GM21360 (cell line): ENCODE measurements at regions not wholly inside any gene's neighbourhood (a gene's known extent, or its start where the extent isn't known, plus 50 kb on each side); places are given as distances from the start of the nearest gene placed in this dataset.
A peak's percentile ranks its signal among the peaks of the same experiment; 100 is the strongest.

ENCODE experiments used
- ATAC-seq: cut with Tn5 transposase; IDR thresholded peaks from one replicate; pipeline ENCODE4 v1.9.1; 2021; ENCODE audit warnings: mild to moderate bottlenecking, moderate library complexity; ENCODE audit not compliant: unreplicated experiment

GRCh38 chr11:95495706-95496105 is 264.7 kb upstream of the SESN3 start:
- ATAC-seq, result no peak

- ATAC-seq, result no peak
Observed at GRCh38 chr11:95494856-95495255, 263.9 kb upstream of the SESN3 start.

GRCh38 chr11:95494167-95494566 is 263.2 kb upstream of the SESN3 start:
- ATAC-seq, result no peak

GRCh38 chr11:95490625-95491024 is 259.6 kb upstream of the SESN3 start:
- no peak for ATAC-seq

- no peak for ATAC-seq
Observed at GRCh38 chr11:95487938-95488337, 256.9 kb upstream of the SESN3 start.

- peak; percentile 100 for ATAC-seq
Observed at GRCh38 chr11:95487391-95487790, 256.4 kb upstream of the SESN3 start.

- no peak for ATAC-seq
Observed at GRCh38 chr11:95486979-95487378, 256.0 kb upstream of the SESN3 start.

GRCh38 chr11:95486466-95486865 is 255.5 kb upstream of the SESN3 start:
- no peak for ATAC-seq

GRCh38 chr11:95485115-95485900 is 254.3 kb upstream of the SESN3 start:
- no peak for ATAC-seq

- ATAC-seq, result no peak
Observed at GRCh38 chr11:95483339-95483738, 252.3 kb upstream of the SESN3 start.

GRCh38 chr11:95478003-95478402 is 247.0 kb upstream of the SESN3 start:
- ATAC-seq, result no peak

GRCh38 chr11:95469258-95469657 is 238.3 kb upstream of the SESN3 start:
- ATAC-seq, result no peak

GRCh38 chr11:95466416-95466815 is 235.4 kb upstream of the SESN3 start:
- no peak for ATAC-seq

- ATAC-seq, result no peak
Observed at GRCh38 chr11:95465887-95466286, 234.9 kb upstream of the SESN3 start.

- ATAC-seq, result no peak
Observed at GRCh38 chr11:95461858-95462257, 230.9 kb upstream of the SESN3 start.

GRCh38 chr11:95461348-95461747 is 230.3 kb upstream of the SESN3 start:
- no peak for ATAC-seq

GRCh38 chr11:95459291-95460042 is 228.5 kb upstream of the SESN3 start:
- no peak for ATAC-seq

GRCh38 chr11:95456714-95457491 is 225.9 kb upstream of the SESN3 start:
- ATAC-seq, result no peak

- no peak for ATAC-seq
Observed at GRCh38 chr11:95455228-95455970, 224.4 kb upstream of the SESN3 start.

- no peak for ATAC-seq
Observed at GRCh38 chr11:95453616-95454171, 222.7 kb upstream of the SESN3 start.

- no peak for ATAC-seq
Observed at GRCh38 chr11:95451682-95452081, 220.7 kb upstream of the SESN3 start.
